ENCODE measurements at regions not wholly inside any gene's neighbourhood (a gene's known extent, or its start where the extent isn't known, plus 50 kb on each side); places are given as distances from the start of the nearest gene placed in this dataset.

DNA sequence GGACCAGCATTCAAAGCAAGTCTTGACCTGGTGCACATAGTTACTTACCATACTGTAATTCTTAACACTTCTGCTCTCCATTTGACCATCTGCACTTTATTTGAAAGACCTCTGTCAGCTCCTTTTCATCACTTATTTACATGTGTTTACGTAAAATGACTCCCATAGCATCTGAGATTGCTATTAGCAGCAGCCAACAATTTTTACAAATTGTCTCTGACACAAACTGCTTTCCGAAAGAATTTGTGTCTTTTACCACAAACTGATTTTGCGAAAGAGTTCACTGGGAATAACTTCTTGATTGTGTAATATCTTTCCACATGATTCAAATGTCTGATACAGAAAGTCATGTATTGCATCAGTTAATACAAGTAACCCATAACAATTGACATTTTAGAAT lies 144.1 kb upstream of the PEX5L start (continued):
- no peak for TF ChIP-seq BHLHE40 (IDR thresholded peaks at IDR 0.05; ENCODE audit: low read depth, low read length)

DNA sequence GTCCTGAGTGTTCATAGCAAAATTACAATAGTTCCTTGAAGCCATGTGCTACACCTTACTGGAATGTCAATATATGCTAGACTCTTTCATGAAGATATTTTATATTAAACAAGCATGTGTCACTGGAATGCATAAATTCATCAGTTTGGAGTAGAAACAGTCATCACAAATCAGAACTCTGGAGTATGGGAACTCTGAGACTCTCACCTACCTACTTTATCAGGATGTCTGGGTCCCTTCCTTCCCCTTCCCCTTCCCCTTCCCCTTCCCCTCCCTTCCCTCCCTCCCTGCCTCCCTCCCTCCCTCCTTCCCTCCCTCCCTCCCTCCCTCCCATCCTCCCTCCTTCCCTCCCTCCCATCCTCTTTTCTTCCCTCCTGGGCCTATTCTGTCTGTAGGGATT lies 144.7 kb upstream of the PEX5L start:
- POLR2A ChIA-PET: no interaction called here
- CTCF ChIA-PET: no interaction called here
- no peak overlapping the region for H3K4me2 ChIP-seq
- no peaks in the 10 kb centered on the region for H3K4me1 ChIP-seq
- no peak for DNase-seq (ENCODE audit: low read depth in 1 of 2, low spot score in 1 of 2)
- H3K9me3 ChIP-seq: no peaks in the 10 kb centered on the region
- FAIRE-seq: no peak
- ATAC-seq: no peak
- no peak overlapping the region for H3K4me3 ChIP-seq
- TF ChIP-seq RARB (CRISPR knock-in tag; IDR thresholded peaks at IDR 0.05): no peak
- no peak for TF ChIP-seq BHLHE40 (IDR thresholded peaks at IDR 0.05; ENCODE audit: low read depth, low read length)
- no peak for TF ChIP-seq NR3C1 (IDR thresholded peaks at IDR 0.05)
- TF ChIP-seq, protein P1, sequence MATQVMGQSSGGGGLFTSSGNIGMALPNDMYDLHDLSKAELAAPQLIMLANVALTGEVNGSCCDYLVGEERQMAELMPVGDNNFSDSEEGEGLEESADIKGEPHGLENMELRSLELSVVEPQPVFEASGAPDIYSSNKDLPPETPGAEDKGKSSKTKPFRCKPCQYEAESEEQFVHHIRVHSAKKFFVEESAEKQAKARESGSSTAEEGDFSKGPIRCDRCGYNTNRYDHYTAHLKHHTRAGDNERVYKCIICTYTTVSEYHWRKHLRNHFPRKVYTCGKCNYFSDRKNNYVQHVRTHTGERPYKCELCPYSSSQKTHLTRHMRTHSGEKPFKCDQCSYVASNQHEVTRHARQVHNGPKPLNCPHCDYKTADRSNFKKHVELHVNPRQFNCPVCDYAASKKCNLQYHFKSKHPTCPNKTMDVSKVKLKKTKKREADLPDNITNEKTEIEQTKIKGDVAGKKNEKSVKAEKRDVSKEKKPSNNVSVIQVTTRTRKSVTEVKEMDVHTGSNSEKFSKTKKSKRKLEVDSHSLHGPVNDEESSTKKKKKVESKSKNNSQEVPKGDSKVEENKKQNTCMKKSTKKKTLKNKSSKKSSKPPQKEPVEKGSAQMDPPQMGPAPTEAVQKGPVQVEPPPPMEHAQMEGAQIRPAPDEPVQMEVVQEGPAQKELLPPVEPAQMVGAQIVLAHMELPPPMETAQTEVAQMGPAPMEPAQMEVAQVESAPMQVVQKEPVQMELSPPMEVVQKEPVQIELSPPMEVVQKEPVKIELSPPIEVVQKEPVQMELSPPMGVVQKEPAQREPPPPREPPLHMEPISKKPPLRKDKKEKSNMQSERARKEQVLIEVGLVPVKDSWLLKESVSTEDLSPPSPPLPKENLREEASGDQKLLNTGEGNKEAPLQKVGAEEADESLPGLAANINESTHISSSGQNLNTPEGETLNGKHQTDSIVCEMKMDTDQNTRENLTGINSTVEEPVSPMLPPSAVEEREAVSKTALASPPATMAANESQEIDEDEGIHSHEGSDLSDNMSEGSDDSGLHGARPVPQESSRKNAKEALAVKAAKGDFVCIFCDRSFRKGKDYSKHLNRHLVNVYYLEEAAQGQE (IDR thresholded peaks at IDR 0.05): no peak
- no peak for TF ChIP-seq EP300 (IDR thresholded peaks at IDR 0.05)
- no peak for TF ChIP-seq POLR2AphosphoS2 (conservative IDR thresholded peaks at IDR 0.05; ENCODE audit: low read length)
- no peak for TF ChIP-seq POLR2A (IDR thresholded peaks at IDR 0.05; ENCODE audit: low read length)
- no peak overlapping the region for H3K27ac ChIP-seq

DNA sequence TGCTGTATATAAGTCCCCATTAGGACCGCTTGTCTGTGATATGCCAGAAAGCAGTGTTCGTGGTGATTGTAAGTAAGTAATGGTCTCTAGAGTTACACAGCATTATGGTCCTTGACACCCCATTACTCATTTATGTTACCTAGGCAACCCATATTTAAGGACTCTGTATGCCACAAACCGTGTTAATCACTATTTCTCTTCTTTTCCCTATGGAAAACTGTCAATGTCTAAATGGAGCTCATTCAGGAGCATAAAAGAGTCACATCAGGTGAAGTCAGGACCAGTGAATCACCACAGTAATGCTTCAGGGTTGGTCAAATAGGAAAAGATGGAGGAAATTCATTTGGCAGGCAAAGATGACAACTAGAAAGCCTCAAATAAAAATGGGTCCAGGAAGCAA lies 146.6 kb upstream of the PEX5L start:
- no peak overlapping the region for H3K27ac ChIP-seq
- no peak for FAIRE-seq
- DNase-seq (ENCODE audit: low read depth in 1 of 2, low spot score in 1 of 2): no peak
- TF ChIP-seq RNF2 (IDR thresholded peaks at IDR 0.05; ENCODE audit: borderline replicate concordance, low read depth) (no peak), CEBPB (IDR thresholded peaks at IDR 0.05) (no peak), NPAS2 (CRISPR knock-in tag; IDR thresholded peaks at IDR 0.05; ENCODE audit: borderline replicate concordance) (no peak)
- TF ChIP-seq, protein P2, sequence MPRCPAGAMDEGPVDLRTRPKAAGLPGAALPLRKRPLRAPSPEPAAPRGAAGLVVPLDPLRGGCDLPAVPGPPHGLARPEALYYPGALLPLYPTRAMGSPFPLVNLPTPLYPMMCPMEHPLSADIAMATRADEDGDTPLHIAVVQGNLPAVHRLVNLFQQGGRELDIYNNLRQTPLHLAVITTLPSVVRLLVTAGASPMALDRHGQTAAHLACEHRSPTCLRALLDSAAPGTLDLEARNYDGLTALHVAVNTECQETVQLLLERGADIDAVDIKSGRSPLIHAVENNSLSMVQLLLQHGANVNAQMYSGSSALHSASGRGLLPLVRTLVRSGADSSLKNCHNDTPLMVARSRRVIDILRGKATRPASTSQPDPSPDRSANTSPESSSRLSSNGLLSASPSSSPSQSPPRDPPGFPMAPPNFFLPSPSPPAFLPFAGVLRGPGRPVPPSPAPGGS (IDR thresholded peaks at IDR 0.05): no peak
- no peaks in the 10 kb centered on the region for H3K9me3 ChIP-seq
- H3K4me2 ChIP-seq: no peak overlapping the region
- ChIA-PET POLR2A (no interaction called here), CTCF (no interaction called here)
- H3K4me1 ChIP-seq: no peaks in the 10 kb centered on the region
- H3K4me3 ChIP-seq: no peak overlapping the region
- no peak for ATAC-seq
- whole genome bisulfite sequencing (ENCODE audit: missing lambda C conversion rate): 18% methylated on average over 3 of the region's 3 CpGs

DNA sequence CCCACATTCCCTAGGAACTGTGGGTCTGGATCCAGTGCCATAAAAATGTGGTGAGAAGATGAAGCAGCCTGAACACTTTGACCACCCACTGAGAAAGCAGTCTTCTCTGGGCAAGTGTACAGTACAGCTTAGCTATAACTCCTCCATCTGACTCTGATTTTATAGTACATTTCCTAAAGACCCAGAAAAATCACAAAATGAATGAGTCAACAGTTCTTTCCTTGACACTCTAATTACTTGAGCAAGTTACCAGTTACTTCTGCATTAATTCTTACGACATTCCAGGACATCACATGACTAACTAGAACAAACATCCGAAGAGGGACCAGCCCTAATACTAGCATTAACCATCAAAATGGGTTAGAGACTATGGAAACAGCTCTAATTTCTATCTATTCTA lies 148.1 kb upstream of the PEX5L start:
- DNase-seq (ENCODE audit: low read depth in 1 of 2, low spot score in 1 of 2) (no peak), ATAC-seq (no peak), FAIRE-seq (no peak)
- Histone ChIP-seq H3K4me2 (no peak overlapping the region), H3K4me1 (no peaks in the 10 kb centered on the region), H3K4me3 (no peak overlapping the region), H3K27ac (no peak overlapping the region), H3K9me3 (no peaks in the 10 kb centered on the region)
- ChIA-PET CTCF (no interaction called here), POLR2A (no interaction called here)
- 3% methylated on average over 2 of the region's 2 CpGs for WGBS (ENCODE audit: missing lambda C conversion rate)
- TF ChIP-seq JUN (IDR thresholded peaks at IDR 0.05) (no peak), ZC3H11A (IDR thresholded peaks at IDR 0.05) (no peak), SMC3 (IDR thresholded peaks at IDR 0.05) (no peak), FOSL2 (IDR thresholded peaks at IDR 0.05) (no peak), FOSL2 (CRISPR knock-in tag; IDR thresholded peaks at IDR 0.05) (no peak), CHD2 (IDR thresholded peaks at IDR 0.05; ENCODE audit: low read length, partially characterized antibody) (no peak), RAD21 (conservative IDR thresholded peaks at IDR 0.05 in 1 of 2, IDR thresholded peaks at IDR 0.05 in 1 of 2) (no peak), TP53 (CRISPR knock-in tag; IDR thresholded peaks at IDR 0.05) (no peak), FOSB (CRISPR knock-in tag; IDR thresholded peaks at IDR 0.05) (no peak)
- TF ChIP-seq, protein P2 (IDR thresholded peaks at IDR 0.05): no peak
- TF ChIP-seq, protein P3, sequence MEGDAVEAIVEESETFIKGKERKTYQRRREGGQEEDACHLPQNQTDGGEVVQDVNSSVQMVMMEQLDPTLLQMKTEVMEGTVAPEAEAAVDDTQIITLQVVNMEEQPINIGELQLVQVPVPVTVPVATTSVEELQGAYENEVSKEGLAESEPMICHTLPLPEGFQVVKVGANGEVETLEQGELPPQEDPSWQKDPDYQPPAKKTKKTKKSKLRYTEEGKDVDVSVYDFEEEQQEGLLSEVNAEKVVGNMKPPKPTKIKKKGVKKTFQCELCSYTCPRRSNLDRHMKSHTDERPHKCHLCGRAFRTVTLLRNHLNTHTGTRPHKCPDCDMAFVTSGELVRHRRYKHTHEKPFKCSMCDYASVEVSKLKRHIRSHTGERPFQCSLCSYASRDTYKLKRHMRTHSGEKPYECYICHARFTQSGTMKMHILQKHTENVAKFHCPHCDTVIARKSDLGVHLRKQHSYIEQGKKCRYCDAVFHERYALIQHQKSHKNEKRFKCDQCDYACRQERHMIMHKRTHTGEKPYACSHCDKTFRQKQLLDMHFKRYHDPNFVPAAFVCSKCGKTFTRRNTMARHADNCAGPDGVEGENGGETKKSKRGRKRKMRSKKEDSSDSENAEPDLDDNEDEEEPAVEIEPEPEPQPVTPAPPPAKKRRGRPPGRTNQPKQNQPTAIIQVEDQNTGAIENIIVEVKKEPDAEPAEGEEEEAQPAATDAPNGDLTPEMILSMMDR (IDR thresholded peaks at IDR 0.05): no peak
- TF ChIP-seq, protein P4, sequence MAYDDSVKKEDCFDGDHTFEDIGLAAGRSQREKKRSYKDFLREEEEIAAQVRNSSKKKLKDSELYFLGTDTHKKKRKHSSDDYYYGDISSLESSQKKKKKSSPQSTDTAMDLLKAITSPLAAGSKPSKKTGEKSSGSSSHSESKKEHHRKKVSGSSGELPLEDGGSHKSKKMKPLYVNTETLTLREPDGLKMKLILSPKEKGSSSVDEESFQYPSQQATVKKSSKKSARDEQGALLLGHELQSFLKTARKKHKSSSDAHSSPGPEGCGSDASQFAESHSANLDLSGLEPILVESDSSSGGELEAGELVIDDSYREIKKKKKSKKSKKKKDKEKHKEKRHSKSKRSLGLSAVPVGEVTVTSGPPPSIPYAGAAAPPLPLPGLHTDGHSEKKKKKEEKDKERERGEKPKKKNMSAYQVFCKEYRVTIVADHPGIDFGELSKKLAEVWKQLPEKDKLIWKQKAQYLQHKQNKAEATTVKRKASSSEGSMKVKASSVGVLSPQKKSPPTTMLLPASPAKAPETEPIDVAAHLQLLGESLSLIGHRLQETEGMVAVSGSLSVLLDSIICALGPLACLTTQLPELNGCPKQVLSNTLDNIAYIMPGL (CRISPR knock-in tag; IDR thresholded peaks at IDR 0.05; ENCODE audit: borderline replicate concordance): no peak
- TF ChIP-seq, protein P5, sequence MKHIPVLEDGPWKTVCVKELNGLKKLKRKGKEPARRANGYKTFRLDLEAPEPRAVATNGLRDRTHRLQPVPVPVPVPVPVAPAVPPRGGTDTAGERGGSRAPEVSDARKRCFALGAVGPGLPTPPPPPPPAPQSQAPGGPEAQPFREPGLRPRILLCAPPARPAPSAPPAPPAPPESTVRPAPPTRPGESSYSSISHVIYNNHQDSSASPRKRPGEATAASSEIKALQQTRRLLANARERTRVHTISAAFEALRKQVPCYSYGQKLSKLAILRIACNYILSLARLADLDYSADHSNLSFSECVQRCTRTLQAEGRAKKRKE (CRISPR knock-in tag; IDR thresholded peaks at IDR 0.05; ENCODE audit: low read depth): no peak
